ENCODE measurements at regions not wholly inside any gene's neighbourhood (a gene's known extent, or its start where the extent isn't known, plus 50 kb on each side); places are given as distances from the start of the nearest gene placed in this dataset.
"Not testable (repeated sequence)": the region's sequence is repeated elsewhere in the genome, so short reads cannot be mapped to it uniquely, and the experiment has no call there.

DNA sequence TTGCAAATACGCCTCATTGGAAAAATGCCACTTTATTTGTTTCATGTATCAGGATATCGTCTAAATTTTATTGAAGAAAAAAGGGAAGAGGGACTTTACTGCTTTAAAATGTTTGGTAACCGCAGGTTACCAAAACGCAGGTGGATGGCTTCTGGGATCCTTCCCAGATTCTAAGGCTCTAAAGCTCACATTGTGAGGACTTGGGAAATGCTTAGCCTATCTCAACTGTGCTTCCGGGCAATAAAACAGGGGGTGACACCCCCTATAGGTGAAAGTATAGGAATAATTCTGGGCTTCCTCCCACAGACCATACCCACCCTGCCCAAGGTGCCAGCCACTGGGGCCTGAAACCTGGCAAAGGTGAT is 73.2 kb upstream of the IPO5 start:
- DNase-seq, result no peak

DNA sequence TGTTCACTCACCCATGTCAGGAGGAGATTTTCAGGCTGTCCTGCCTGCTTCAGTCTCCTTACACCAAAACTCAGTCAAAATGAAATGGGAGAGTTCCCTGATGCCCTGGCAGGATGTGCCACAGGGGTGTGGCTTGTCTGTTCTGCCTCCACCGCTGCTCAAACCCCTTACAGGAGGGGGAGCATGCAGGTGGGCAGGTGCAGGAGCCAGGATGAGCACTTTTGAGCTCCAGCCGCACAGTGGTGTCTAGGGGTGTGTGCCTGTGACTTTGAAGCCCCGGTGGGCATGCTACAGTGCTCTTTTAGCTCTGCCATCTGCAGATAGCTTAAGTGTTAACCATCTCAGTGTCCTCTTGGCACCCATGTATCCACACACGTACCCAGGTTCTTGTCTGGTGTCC is 71.9 kb upstream of the IPO5 start:
- DNase-seq, result no peak

DNA sequence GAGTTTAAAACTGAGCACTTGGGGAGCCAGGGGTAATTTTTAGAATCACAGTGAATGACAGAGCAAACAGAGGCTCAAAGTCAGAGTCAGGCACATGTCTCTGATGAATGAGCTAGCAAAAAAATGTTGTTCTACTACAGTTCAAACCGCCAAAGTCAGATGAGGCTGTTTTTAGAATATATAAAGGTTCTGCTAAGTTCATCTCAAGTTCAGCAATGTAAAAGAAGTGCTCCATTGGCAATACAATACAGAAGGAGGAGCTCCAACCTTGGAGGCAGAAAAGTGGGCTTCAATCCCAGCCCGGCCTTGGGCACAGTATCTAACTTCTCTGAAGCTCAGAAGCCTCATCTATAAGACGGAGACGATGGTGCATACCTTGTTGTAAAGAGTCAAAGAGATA is 70.1 kb upstream of the IPO5 start:
- no peak for DNase-seq

DNA sequence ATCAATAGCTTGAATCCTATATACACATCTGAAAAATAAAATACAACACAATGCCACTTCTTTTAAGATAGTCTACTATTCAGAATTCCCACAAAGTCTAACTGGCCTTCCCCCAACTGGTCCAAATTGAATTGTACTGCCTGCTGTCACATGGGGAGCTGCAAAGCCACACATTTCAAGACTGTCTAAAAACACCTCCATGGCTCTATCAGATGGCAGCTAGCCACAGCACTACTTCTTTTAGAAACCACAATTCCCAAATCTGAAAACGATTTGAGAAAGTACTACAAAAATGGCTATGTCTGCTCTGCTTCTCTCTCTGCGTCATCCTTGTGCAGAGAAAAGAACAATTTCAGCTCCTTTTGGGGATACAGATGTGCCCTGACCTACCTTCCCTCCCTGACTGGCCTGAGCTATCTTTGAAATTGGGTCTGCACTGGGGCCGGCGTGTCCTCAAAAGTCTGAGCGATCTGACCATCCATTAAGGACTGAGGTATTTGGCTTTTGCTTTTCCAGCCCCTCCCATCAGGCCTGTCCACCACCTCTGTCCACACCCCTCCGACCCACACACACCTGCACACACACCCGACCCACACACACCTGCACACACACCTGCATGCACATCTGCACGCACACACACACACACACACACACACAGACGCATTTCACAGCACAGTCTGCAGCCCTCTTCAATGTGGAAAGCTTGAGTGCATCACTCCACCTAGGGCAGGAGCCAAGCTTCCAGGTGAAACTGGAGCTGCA is 68.6 kb upstream of the IPO5 start:
- DNase-seq, result no peak

DNA sequence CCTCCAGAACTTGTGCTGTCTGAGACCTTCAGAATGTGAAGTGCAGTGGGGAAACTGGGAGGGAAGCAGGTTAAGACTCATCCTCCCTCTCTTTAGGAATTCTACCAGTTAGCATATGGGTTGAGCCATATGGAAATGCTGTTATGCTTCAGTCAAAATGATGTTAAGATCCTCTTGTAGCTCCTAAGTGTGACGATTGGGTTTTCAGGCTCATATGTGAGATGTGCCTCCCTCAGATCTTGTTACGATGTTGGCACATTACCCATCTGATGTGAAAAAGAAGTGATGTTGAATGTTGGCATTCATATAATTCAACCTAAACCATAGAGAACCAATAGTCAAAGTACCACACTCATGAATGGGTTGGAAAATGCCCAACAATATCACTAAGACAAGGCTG is 67.8 kb upstream of the IPO5 start:
- DNase-seq, result no peak

DNA sequence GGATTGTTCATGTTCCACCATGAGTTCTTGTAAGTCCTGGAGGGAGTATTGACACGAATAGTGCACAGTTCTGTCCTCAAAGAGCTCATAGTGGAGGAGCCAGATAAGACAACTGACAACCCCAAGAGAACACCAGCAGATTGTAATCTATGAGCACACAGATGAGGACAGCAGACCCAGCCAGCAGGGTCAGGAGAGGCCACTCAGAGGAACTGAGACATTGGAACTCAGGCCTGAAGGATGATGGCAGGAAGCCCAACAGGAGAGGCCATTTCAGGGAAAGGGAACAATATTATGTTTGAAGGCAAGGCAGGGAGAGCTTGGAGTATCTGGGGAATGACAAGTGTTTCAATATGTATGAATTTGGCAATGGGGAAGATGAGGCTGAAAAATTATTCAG is 63.7 kb upstream of the IPO5 start:
- no peak for DNase-seq

DNA sequence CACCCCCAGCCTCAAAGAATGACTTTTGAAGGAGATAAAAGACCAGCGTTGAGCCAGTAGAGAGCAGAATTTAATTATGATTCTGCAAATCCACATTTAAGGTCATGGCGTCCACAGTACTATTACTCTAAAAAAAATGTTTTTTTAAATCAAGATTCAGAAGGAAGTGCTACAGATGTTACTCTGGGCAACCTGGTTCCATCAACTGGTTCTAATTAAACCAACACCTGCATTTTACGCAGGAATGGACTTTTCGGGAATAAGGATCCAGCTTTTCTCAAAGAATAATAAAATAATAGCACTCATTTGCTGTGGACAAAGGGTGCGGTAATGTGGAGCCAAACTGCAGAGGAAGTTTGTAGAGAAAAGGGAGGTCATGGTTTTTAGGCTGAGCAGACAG is 62.9 kb upstream of the IPO5 start:
- DNase-seq, result no peak

DNA sequence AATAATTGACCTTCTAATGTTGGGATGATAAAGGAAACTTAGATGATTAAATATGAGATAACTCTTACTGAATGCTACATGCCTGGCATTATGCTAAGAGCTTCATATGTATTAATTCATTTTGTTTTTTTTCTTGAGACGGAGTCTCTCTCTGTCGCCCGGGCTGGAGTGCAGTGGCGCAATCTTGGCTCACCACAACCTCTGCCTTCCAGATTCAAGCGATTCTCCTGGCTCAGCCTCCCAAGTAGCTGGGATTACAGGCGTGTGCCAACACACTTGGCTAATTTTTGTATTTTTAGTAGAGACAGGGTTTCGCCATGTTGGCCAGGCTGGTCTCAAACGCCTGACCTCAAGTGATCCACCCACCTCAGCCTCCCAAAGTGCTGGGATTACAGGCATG is 61.5 kb upstream of the IPO5 start:
- not testable (repeated sequence) for DNase-seq

DNA sequence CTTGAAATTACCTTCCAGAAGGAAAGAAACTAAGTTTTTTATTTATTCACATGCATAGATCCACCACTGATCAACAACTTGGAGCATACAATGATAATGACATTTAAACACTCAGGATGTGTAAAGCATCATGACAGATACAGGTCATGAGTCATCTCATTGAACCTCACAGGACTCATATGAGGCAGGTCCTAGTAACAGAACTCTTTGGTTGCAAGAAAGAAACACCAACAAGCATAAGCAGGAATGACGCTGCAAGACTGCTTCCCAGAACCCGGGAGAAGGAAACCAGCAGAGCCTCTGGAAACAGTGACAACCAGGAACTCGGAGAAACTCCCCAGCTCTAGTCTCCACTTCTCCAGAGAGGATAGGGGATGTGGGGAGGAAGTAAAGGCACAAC is 60.8 kb upstream of the IPO5 start:
- no peak for DNase-seq

DNA sequence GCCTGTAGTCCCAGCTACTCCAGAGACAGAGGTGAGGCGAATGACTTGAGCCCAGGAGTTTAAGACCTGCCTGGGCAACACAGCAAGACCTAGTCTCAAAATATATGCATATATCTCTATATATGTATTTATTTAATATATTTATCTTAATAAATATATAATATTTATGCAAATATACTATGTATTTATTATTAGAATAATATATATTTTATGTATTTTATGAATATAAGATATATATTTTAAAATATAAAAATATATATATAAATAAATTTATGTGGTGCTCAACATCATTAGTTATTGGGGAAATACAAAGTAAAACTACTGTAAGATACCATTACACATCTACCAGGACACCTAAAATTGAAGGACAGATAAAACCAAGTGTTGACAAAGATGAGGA is 58.1 kb upstream of the IPO5 start:
- DNase-seq, result no peak

DNA sequence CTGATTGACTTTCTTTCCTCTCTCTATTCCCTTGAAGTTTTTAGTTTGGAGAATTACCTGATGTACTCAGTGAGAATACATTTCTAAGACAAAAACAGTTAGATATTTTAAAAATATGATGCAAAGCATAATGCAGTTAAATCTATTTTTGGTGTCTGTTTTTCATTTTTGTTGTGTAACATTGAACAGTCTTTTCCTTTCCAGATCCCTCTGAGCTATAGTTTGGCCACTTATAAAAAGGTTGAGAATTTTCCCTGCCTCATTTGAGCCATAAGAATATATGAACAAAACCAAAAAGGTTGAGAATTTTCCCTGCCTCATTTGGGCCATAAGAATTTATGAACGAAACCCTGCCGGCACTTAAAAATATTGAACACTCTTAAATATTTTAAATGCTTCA is 57.0 kb upstream of the IPO5 start:
- no peak for DNase-seq

DNA sequence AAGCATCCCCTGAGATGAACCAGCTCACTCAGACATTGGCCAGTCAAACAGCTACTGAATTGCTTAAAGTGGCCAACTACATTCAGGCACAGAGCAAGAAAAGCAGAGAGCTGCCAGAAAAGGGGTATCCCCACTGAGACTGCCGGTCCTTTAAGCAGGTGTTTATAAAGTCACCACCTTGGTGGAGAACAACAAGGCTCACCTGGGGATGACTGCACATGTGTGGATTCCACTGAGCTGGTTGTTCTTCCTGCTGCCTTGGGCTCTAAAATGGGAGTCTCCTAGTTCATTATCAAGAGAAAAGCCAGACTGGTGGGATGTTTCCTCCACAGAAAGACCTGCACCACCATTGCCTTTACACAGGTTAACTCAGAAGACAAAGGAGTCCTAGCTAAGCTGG is 51.8 kb upstream of the IPO5 start:
- peak in 1 of 3 experiments; percentile 45 for DNase-seq
